A549 (cell line): ENCODE measurements at regions not wholly inside any gene's neighbourhood (a gene's known extent, or its start where the extent isn't known, plus 50 kb on each side); places are given as distances from the start of the nearest gene placed in this dataset.
"Not testable (repeated sequence)": the region's sequence is repeated elsewhere in the genome, so short reads cannot be mapped to it uniquely, and the experiment has no call there.

ENCODE experiments used
- ATAC-seq, 2 experiments: fragments of 200-7000 bp in 1 of 2; fragments of >200 bp in 1 of 2; cut with Nextera tagmentation in 1 of 2; cut with Tn5 transposase in 1 of 2; 3 replicates each; pipeline versions ENCODE4 v1.8.0 to v1.9.1; 2018 to 2020; ENCODE audit warnings: mild to moderate bottlenecking in 1 of 2, moderate library complexity in 1 of 2
- CTCF ChIA-PET: fragments of 300-600 bp; sonication (Branson Sonifier 250); formaldehyde crosslinking; extraction: SDS; loops from one replicate; lab custom pipeline; 2021; ENCODE audit warnings: antibody characterized with exemption, inconsistent platforms; lab: Yijun Ruan, JAX
- POLR2A ChIA-PET: fragments of 350-600 bp; formaldehyde crosslinking; extraction: SDS; loops from one replicate; lab custom pipeline; 2021; ENCODE audit warnings: antibody characterized with exemption, inconsistent platforms; lab: Yijun Ruan, JAX
- DNase-seq, 2 experiments: peaks; one replicate each; pipeline versions ENCODE4 v3.0.0 to v3.0.0-alpha.2; 2011 to 2016; ENCODE audit warnings: low read depth in 1 of 2, low spot score in 1 of 2
- FAIRE-seq: peaks from 2 replicates; lab custom pipeline; 2011; peaks lifted over from hg19 to GRCh38; lab: Jason Lieb, UNC
- H3K27ac ChIP-seq, 2 experiments: fragments of >200 bp; sonication (Bioruptor Twin); formaldehyde crosslinking; 3 replicates each; pipeline ENCODE4 v1.5.1; 2016 to 2017
- H3K4me1 ChIP-seq: fragments of >200 bp; sonication (Bioruptor Twin); formaldehyde crosslinking; 3 replicates; pipeline ENCODE4 v1.6.1; 2016
- H3K4me2 ChIP-seq: fragments of >200 bp; sonication (Bioruptor Twin); formaldehyde crosslinking; 3 replicates; pipeline ENCODE4 v1.6.1; 2016
- H3K4me3 ChIP-seq: fragments of >200 bp; sonication (Bioruptor Twin); formaldehyde crosslinking; 3 replicates; pipeline ENCODE4 v1.5.1; 2016
- H3K9me3 ChIP-seq: fragments of >200 bp; sonication (Bioruptor Twin); formaldehyde crosslinking; 3 replicates; pipeline ENCODE4 v1.6.1; 2016
- CBX8 ChIP-seq: fragments of 200-600 bp; sonication (generic); IDR thresholded peaks from 2 replicates; pipeline ENCODE4 v1.6.1; 2016
- CEBPB ChIP-seq, 2 experiments: fragments of >200 bp in 1 of 2; sonication (Bioruptor Twin) in 1 of 2; formaldehyde crosslinking in 1 of 2; IDR thresholded peaks; 2 replicates each; pipeline ENCODE4 v1.6.1; 2012 to 2016
- FOSB ChIP-seq: fragments of 250-450 bp; sonication (Bioruptor Pico); IDR thresholded peaks from 2 replicates; pipeline ENCODE4 v1.5.0; 2020; ENCODE audit warnings: mild to moderate bottlenecking, moderate library complexity
- FOSL2 ChIP-seq, 2 experiments: fragments of 450-650 bp in 1 of 2; fragments of >200 bp in 1 of 2; sonication (Bioruptor Twin) in 1 of 2; formaldehyde crosslinking; IDR thresholded peaks; 2 replicates each; pipeline versions ENCODE4 v1.5.0 to v1.6.1; 2016 to 2020; ENCODE audit warnings: mild to moderate bottlenecking in 1 of 2, moderate library complexity in 1 of 2
- HOXB13 ChIP-seq: fragments of 250-450 bp; sonication (Bioruptor Pico); IDR thresholded peaks from 2 replicates; pipeline ENCODE4 v1.5.0; 2020; ENCODE audit warnings: low read depth, mild to moderate bottlenecking, moderate library complexity
- HOXB5 ChIP-seq: fragments of 250-450 bp; sonication (Bioruptor Pico); IDR thresholded peaks from 2 replicates; pipeline ENCODE4 v1.5.0; 2020; ENCODE audit warnings: mild to moderate bottlenecking, moderate library complexity
- MAFK ChIP-seq: fragments of 450-650 bp; IDR thresholded peaks from 2 replicates; pipeline ENCODE4 v1.6.1; 2014; ENCODE audit not compliant: partially characterized antibody
- MYC ChIP-seq: IDR thresholded peaks from 2 replicates; pipeline ENCODE4 v1.6.1; 2012; ENCODE audit warnings: mild to moderate bottlenecking, inconsistent platforms, low read length, improper control_type of control experiment, borderline replicate concordance
- NFE2L2 ChIP-seq: fragments of 150-350 bp; conservative IDR thresholded peaks from 2 replicates; pipeline ENCODE4 v1.6.1; 2014; ENCODE audit warnings: low read length
- NPAS2 ChIP-seq: fragments of 250-450 bp; sonication (Bioruptor Pico); IDR thresholded peaks from 2 replicates; pipeline ENCODE4 v1.8.0; 2022; ENCODE audit warnings: mild to moderate bottlenecking, moderate library complexity, borderline replicate concordance
- PHF8 ChIP-seq: fragments of 200-600 bp; sonication (generic); IDR thresholded peaks from 2 replicates; pipeline ENCODE4 v1.6.1; 2016; ENCODE audit warnings: low read depth, mild to moderate bottlenecking, antibody characterized with exemption, moderate library complexity, borderline replicate concordance
- POLR2AphosphoS2 ChIP-seq: conservative IDR thresholded peaks from 2 replicates; pipeline ENCODE4 v1.6.1; 2012; ENCODE audit warnings: low read length, improper control_type of control experiment, inconsistent platforms
- RCOR1 ChIP-seq: fragments of 150-350 bp; IDR thresholded peaks from 2 replicates; pipeline ENCODE4 v1.6.1; 2014; ENCODE audit warnings: antibody characterized with exemption, low read length, low read depth
- SMC3 ChIP-seq: fragments of >200 bp; sonication (Bioruptor Twin); formaldehyde crosslinking; IDR thresholded peaks from 3 replicates; pipeline ENCODE4 v1.6.1; 2018; ENCODE audit warnings: inconsistent platforms
- SREBF2 ChIP-seq: fragments of 450-650 bp; IDR thresholded peaks from 2 replicates; pipeline ENCODE4 v1.6.1; 2014; ENCODE audit warnings: mild to moderate bottlenecking, moderate library complexity
- TFCP2L1 ChIP-seq: fragments of 250-450 bp; sonication (Bioruptor Pico); IDR thresholded peaks from 2 replicates; pipeline ENCODE4 v1.5.0; 2021; ENCODE audit warnings: mild to moderate bottlenecking
- ZC3H11A ChIP-seq: fragments of 450-650 bp; IDR thresholded peaks from 2 replicates; pipeline ENCODE4 v1.6.1; 2014; ENCODE audit warnings: antibody characterized with exemption, mild to moderate bottlenecking
- ZSCAN20 ChIP-seq: fragments of 250-450 bp; sonication (Bioruptor Pico); IDR thresholded peaks from 2 replicates; pipeline ENCODE4 v1.8.0; 2022; ENCODE audit warnings: mild to moderate bottlenecking, moderate library complexity
- WGBS: methylation state at CpG from one replicate; pipeline ENCODE4 v1.1.6; 2017; ENCODE audit errors: missing lambda C conversion rate; 5-methylcytosine and 5-hydroxymethylcytosine counted together
- TF ChIP-seq, protein P1 (sequence below): IDR thresholded peaks from 2 replicates; pipeline ENCODE4 v1.6.1; 2012; ENCODE audit warnings: low read depth, borderline replicate concordance
- TF ChIP-seq, protein P2 (sequence below): fragments of 250-450 bp; sonication (Bioruptor Pico); IDR thresholded peaks from 2 replicates; pipeline ENCODE4 v1.5.0; 2020; ENCODE audit warnings: low read depth, mild to moderate bottlenecking, moderate library complexity
- TF ChIP-seq, protein P3 (sequence below): fragments of >200 bp; sonication (Bioruptor Twin); formaldehyde crosslinking; IDR thresholded peaks from 3 replicates; pipeline ENCODE4 v1.6.1; 2016
- TF ChIP-seq, protein P4 (sequence below): fragments of >200 bp; sonication (Bioruptor Twin); formaldehyde crosslinking; IDR thresholded peaks from 2 replicates; pipeline ENCODE4 v1.6.1; 2016
- TF ChIP-seq, protein P5 (sequence below): fragments of >200 bp; sonication (Bioruptor Twin); formaldehyde crosslinking; IDR thresholded peaks from 3 replicates; pipeline ENCODE4 v1.5.1; 2016
- TF ChIP-seq, protein P6 (sequence below): fragments of 250-450 bp; sonication (Bioruptor Pico); IDR thresholded peaks from 2 replicates; pipeline ENCODE4 v1.5.0; 2021; ENCODE audit warnings: mild to moderate bottlenecking, moderate library complexity, borderline replicate concordance

DNA sequence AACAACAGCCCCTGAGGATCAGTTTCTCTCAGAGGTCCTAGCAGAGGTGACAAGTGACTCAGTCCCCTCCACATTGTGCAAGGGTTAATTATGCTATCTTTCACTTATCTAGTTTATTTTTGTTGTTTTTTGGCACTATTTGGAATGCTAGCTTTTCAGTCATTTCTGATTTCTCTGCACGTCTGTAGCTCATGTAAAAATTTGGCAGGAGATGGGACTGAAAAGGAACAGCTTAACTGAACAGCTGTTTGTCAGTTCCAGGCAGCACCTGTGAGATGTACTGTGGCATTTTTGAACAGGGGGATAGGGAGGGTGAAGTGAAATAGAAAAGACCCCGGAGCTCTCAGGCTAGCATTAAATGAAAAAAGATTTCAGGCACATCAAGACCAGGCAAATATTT is 313.5 kb downstream of the SUCLA2 start:
- Histone ChIP-seq H3K27ac (no peak overlapping the region), H3K9me3 (no peaks in the 10 kb centered on the region)
- TF ChIP-seq HOXB13 (CRISPR knock-in tag) (no peak), RCOR1 (no peak), CBX8 (no peak), NFE2L2 (no peak), FOSB (no peak), ZC3H11A (no peak), SREBF2 (no peak)
- TF ChIP-seq, protein P1, sequence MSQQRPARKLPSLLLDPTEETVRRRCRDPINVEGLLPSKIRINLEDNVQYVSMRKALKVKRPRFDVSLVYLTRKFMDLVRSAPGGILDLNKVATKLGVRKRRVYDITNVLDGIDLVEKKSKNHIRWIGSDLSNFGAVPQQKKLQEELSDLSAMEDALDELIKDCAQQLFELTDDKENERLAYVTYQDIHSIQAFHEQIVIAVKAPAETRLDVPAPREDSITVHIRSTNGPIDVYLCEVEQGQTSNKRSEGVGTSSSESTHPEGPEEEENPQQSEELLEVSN = no peak
- TF ChIP-seq, protein P2, sequence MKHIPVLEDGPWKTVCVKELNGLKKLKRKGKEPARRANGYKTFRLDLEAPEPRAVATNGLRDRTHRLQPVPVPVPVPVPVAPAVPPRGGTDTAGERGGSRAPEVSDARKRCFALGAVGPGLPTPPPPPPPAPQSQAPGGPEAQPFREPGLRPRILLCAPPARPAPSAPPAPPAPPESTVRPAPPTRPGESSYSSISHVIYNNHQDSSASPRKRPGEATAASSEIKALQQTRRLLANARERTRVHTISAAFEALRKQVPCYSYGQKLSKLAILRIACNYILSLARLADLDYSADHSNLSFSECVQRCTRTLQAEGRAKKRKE (CRISPR knock-in tag) = no peak
- TF ChIP-seq, all 56 proteins: peak for 0
- FAIRE-seq (no peak), DNase-seq (no peak), ATAC-seq (no peak)
- Histone ChIP-seq H3K4me1 (no peaks in the 10 kb centered on the region), H3K4me2 (no peak overlapping the region), H3K4me3 (no peak overlapping the region)
- ChIA-PET POLR2A (no interaction called here), CTCF (no interaction called here)
- WGBS = 3% methylated on average over 2 of the region's 2 CpGs

DNA sequence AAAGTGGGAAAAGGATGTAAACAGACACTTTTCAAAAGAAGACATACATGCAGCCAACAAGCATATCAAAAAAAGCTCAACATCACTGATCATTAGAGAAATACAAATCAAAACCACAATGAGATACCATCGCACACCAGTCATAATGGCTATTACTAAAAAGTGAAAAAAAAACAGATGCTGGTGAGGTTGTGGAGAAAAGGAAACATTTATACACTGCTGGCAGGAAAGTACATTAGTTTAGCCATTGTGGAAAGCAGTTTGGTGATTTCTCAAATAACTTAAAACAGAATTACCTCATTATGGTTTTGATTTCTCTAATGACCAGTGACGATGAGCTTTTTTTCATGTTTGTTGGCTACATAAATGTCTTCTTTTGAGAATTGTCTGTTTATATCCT is 315.9 kb downstream of the SUCLA2 start:
- H3K4me2 ChIP-seq, POLR2A ChIA-PET, H3K9me3 ChIP-seq, DNase-seq, ATAC-seq, H3K4me3 ChIP-seq, H3K4me1 ChIP-seq, H3K27ac ChIP-seq, CTCF ChIA-PET, FAIRE-seq: not testable (repeated sequence)
- WGBS = 57% methylated on average over 2 of the region's 2 CpGs

DNA sequence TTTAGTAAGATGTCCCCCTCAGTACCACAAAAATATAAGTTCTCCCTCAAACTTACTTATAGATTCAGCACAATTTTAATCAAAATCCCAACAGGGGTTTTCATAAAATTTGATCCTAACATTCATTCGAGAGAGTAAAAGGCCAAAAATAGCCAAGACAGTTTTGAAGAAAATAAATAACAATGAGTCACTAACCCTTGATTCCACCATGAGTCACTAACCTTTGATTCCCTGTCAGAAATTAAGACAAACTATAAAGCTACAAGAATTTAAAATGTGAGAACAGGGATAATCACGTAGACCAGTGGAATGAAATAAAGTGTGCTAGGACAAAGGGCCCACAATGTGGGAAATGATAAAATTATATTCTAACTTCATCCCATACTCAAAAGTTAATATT is 320.3 kb downstream of the SUCLA2 start:
- no peak overlapping the region for H3K4me3 ChIP-seq
- FAIRE-seq = no peak
- H3K27ac ChIP-seq = no peak overlapping the region
- WGBS = 0% methylated on average over 2 of the region's 2 CpGs
- no peaks in the 10 kb centered on the region for H3K4me1 ChIP-seq
- ChIA-PET POLR2A (no interaction called here), CTCF (no interaction called here)
- TF ChIP-seq MYC (no peak), SMC3 (no peak), MAFK (no peak), HOXB13 (CRISPR knock-in tag) (no peak), HOXB5 (no peak)
- TF ChIP-seq, protein P3, sequence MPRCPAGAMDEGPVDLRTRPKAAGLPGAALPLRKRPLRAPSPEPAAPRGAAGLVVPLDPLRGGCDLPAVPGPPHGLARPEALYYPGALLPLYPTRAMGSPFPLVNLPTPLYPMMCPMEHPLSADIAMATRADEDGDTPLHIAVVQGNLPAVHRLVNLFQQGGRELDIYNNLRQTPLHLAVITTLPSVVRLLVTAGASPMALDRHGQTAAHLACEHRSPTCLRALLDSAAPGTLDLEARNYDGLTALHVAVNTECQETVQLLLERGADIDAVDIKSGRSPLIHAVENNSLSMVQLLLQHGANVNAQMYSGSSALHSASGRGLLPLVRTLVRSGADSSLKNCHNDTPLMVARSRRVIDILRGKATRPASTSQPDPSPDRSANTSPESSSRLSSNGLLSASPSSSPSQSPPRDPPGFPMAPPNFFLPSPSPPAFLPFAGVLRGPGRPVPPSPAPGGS = no peak
- H3K9me3 ChIP-seq = no peaks in the 10 kb centered on the region
- ATAC-seq = no peak
- no peak for DNase-seq
- H3K4me2 ChIP-seq = no peak overlapping the region

DNA sequence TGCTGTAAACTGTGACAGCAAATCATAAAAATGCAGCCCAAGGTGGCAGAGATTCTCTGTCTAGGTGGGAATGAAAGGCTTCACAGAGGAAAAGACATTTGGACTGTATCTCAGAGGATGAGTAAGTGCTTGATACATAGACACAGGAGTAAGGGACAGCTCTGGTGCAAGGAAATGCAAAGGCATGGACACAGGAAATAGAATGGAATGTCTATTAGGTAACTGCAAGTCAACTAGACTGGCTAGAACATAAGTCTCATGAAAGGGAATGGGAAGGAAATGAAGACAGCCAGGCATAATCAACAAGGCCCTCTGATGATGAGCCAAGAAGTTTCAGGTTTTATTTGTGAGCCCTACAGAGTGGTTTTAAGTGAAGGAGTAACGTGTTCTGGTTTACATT is 321.7 kb downstream of the SUCLA2 start:
- POLR2A ChIA-PET = no interaction called here
- no peak for DNase-seq
- ATAC-seq = no peak
- no peaks in the 10 kb centered on the region for H3K9me3 ChIP-seq
- FAIRE-seq = no peak
- no peak overlapping the region for H3K4me2 ChIP-seq
- no peak overlapping the region for H3K4me3 ChIP-seq
- no peaks in the 10 kb centered on the region for H3K4me1 ChIP-seq
- 4% methylated on average over 1 of the region's 1 CpG for WGBS
- H3K27ac ChIP-seq = no peak overlapping the region
- CTCF ChIA-PET = no interaction called here
- TF ChIP-seq CEBPB (IDR thresholded peaks at IDR 0.05) (no peak), TFCP2L1 (no peak), PHF8 (no peak), NPAS2 (no peak), POLR2AphosphoS2 (no peak), ZC3H11A (no peak), ZSCAN20 (CRISPR knock-in tag) (no peak), FOSL2 (IDR thresholded peaks at IDR 0.05) (no peak), FOSL2 (CRISPR knock-in tag; IDR thresholded peaks at IDR 0.05) (no peak)
- TF ChIP-seq, protein P4, sequence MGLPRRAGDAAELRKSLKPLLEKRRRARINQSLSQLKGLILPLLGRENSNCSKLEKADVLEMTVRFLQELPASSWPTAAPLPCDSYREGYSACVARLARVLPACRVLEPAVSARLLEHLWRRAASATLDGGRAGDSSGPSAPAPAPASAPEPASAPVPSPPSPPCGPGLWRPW = no peak
- TF ChIP-seq, protein P5, sequence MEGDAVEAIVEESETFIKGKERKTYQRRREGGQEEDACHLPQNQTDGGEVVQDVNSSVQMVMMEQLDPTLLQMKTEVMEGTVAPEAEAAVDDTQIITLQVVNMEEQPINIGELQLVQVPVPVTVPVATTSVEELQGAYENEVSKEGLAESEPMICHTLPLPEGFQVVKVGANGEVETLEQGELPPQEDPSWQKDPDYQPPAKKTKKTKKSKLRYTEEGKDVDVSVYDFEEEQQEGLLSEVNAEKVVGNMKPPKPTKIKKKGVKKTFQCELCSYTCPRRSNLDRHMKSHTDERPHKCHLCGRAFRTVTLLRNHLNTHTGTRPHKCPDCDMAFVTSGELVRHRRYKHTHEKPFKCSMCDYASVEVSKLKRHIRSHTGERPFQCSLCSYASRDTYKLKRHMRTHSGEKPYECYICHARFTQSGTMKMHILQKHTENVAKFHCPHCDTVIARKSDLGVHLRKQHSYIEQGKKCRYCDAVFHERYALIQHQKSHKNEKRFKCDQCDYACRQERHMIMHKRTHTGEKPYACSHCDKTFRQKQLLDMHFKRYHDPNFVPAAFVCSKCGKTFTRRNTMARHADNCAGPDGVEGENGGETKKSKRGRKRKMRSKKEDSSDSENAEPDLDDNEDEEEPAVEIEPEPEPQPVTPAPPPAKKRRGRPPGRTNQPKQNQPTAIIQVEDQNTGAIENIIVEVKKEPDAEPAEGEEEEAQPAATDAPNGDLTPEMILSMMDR = no peak
- TF ChIP-seq, protein P6, sequence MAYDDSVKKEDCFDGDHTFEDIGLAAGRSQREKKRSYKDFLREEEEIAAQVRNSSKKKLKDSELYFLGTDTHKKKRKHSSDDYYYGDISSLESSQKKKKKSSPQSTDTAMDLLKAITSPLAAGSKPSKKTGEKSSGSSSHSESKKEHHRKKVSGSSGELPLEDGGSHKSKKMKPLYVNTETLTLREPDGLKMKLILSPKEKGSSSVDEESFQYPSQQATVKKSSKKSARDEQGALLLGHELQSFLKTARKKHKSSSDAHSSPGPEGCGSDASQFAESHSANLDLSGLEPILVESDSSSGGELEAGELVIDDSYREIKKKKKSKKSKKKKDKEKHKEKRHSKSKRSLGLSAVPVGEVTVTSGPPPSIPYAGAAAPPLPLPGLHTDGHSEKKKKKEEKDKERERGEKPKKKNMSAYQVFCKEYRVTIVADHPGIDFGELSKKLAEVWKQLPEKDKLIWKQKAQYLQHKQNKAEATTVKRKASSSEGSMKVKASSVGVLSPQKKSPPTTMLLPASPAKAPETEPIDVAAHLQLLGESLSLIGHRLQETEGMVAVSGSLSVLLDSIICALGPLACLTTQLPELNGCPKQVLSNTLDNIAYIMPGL (CRISPR knock-in tag) = no peak
- TF ChIP-seq, protein P2 (CRISPR knock-in tag) = no peak
